HG02759 (cell line): ENCODE measurements at regions not wholly inside any gene's neighbourhood (a gene's known extent, or its start where the extent isn't known, plus 50 kb on each side); places are given as distances from the start of the nearest gene placed in this dataset.

ENCODE experiments used
- ATAC-seq: cut with Tn5 transposase; IDR thresholded peaks from one replicate; pipeline ENCODE4 v1.9.1; 2021; ENCODE audit warnings: mild to moderate bottlenecking, moderate library complexity; ENCODE audit not compliant: unreplicated experiment

DNA sequence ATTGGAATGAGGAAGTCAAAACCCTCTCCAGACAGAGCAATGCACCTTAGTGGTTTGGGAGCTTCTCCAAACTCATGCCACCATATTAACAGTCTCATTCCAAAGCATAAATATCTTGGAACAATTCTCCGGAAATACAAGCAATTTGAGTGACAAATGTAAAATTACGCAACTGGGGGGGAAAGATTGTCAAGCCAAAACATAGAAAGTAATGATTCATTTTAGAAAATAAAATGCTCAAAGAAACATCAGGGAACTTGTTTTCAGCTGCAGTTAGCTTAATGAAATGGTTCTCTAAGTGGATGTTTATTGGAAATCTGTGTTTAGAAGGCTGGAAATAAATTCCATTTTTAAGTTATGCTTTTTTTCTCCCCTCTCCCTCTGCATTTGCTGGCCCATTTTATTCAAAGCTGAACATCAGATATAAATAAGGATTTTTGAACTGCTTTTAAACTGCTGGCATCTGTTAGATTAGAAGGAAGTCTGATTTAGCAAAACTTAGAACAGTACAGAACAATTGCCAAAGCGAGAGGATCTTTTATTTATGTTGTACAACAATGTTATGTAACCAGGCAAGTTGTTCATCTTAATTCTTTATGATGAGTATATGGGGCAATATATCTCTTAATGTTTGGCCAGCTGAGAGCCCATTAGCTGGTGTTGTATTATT is 551.9 kb downstream of the PRELID2 start:
- no peak for ATAC-seq

DNA sequence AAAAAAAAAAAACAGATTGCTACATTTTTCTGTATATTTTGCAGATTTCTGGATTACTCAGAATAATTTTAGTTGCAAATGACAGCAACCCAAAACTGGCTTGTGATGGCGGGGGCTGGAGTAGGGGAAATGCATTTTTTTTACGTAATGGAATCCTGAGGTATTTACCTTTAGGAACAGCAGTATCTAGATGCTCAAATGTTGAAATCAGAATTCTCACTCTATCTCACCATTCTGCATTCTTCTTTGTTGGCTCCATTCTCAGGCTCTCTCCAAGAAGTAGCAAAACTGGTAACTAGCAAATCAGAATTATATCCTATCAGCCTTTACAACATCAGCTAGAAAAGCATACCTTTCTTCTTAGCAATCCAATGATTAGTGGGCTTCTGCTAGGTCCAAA is 554.3 kb downstream of the PRELID2 start:
- ATAC-seq, result no peak

DNA sequence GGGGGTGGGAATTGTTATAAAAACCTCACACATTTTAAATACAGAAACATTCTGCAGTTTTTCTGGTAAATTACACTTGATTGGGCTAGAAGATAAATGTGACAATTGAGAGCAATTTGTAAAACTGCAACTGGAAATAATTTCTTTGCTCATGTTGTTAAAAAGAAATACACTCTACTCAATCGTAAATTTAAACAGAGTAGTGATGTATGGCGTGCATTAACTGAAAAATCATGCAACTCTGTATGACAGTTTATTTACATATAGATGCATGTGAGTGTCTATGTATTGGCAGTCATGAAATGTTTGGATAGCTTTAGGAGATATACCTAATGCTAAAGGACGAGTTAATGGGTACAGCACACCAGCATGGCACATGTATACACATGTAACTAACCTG is 554.9 kb downstream of the PRELID2 start:
- no peak for ATAC-seq

DNA sequence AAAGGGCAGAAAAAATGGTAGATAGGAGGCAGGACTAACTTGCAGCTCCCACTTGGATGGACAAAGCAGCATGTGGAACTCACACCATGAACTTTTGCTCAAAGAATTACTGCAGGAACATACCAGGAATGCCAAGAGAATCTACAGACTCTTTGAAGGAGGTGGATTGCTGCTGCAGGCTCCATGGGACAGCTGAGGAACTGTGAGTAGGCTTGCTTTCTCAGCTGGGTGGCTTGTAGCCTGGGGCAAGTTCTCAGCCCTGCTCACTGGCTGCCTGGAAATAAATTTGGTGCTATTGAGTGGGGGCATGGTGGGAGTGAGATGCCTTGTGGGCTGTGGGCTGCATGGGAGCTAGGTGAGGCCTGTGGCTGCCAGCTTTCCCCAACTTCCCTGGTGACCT is 574.5 kb downstream of the PRELID2 start:
- ATAC-seq, result no peak

- no peak for ATAC-seq
Measured at GRCh38 chr5:145247745-145248040, 587.4 kb downstream of the PRELID2 start.

GRCh38 chr5:145246961-145247744 is 588.0 kb downstream of the PRELID2 start:
- ATAC-seq, result no peak

- ATAC-seq, result no peak
Measured at GRCh38 chr5:145246379-145246778, 588.8 kb downstream of the PRELID2 start.

- no peak for ATAC-seq
Measured at GRCh38 chr5:145245354-145245753, 589.8 kb downstream of the PRELID2 start.

DNA sequence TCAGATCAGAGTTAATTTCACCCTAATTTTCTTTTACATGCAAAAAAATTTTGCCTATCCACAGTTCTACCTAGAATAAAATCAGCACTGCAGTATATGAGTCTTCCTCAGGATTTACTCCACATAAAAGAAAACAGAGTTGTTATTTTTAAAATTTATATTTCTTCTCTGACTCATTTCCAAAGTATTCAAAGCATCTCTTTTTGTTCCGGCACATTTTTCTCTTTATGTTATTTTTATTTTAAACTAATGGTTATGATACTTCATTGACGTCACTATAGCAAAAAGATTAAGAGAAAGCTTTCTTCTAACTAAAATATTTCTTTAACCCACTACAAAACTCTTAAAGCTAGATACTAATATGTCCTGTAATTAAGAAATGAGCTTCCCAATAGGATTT is 590.4 kb downstream of the PRELID2 start:
- ATAC-seq, result no peak

- no peak for ATAC-seq
Measured at GRCh38 chr5:145244251-145244650, 590.9 kb downstream of the PRELID2 start.

DNA sequence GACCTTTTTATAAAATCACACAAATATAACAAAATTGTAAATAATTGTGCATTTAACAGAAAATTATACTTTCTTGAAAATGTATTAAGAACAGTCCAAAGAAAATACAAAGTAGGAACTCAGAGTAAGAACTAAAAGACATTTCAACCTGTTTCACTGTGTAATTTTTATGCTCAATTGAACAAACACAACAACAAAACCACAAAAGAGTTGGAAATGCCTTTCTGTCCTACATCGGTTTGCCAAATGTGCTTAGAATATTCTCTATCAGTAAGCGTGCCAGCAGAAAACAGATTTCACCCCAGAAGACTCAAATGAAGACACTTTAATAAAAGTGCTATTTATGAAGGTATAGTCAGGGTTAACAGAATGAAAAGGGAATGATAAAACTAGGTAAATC is 592.1 kb downstream of the PRELID2 start:
- ATAC-seq, result no peak

GRCh38 chr5:145242551-145242950 is 592.6 kb downstream of the PRELID2 start:
- ATAC-seq, result no peak

DNA sequence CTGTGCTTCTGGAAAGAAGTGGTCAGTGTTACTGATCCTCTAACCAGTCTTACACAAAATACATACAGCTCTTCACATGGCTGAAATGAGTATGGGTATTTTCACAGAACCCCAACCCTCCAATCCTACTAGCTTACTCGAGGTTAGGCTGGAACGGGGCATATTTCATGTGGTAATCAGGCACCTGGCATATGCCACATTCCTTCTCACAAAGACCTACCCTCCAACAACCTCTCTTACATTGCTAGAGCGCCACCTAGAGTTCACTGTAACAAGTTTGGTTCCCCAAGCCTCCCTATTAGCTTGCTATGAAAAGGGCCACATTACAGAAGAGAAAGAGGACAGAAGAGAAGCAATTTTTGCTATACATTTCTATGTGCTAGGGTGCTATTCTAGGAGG is 597.3 kb downstream of the PRELID2 start:
- ATAC-seq, result peak; percentile 93

DNA sequence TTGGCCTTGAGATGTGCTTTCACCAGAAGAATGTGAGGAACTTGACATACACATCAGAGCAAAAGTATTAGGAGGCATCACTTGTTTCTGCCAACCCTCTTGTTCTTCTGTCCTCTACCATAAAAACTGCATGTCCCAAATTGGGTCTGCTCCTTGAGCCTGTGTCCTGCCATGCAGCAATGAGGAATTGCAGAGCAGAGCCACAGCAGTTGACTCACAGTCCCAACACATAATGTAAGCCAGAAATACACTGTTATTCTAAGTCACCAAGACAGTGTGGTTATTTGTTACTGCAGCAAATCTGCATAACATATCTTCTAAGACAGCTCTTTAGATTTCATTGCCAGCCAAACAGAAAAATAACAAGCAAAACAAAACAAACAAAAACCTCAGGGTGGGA is 598.2 kb downstream of the PRELID2 start:
- ATAC-seq, result no peak

DNA sequence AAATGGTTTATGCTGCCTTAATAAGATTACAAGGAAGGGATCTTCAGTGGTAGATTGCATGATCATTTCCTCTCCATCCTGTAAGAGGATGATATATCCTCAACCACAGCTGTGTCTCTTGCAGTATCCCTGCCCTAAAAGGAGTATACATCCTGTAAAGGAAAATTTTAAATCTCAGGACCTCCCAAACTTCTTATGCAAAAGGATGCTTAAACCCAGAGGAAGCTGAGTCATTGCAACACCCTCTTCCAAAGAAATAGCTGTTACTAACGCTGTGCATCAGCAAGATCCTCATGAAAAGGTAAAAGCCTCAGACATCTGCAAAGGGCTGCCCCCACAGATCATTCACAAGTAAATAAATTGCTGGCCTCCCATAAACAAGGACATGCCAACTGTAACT is 599.0 kb downstream of the PRELID2 start:
- no peak for ATAC-seq

DNA sequence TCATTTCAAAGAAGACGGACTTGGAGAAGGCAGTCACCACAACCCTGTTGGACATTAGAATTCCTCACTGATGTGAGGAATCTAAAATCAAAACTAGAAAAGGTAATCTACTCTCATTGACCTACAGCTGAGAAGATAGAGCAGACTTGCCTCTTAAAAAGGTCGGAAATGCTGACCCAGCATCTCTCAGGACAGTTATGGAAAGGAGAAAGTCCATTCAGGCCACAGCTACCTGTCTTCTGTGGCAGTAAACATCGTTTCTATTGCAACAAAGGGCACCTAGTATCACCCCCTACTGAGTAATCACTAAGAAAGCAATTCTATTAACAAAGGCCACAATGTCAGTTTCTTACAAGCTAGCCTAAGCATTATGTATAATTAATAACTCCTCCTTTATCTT is 601.7 kb downstream of the PRELID2 start:
- no peak for ATAC-seq

GRCh38 chr5:145230781-145231180 is 604.4 kb downstream of the PRELID2 start:
- ATAC-seq, result no peak

DNA sequence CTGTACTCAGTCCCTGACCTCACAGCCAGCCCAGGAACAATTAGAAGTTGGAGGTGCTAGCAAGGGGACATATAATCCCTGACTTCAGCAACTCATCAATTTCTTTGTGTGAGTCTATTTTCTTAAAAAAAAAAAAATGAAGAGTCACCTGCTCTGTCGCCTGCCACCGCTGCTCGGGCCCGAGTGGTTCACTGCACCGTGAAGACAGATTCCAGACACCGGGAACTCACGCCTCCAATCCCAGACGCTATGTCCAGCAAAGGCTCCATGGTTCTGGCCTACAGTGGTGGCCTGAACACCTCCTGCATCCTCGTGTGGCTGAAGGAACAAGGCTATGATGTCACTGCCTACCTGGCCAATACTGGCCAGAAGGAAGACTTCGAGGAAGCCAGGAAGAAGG is 606.6 kb downstream of the PRELID2 start:
- ATAC-seq, result no peak

DNA sequence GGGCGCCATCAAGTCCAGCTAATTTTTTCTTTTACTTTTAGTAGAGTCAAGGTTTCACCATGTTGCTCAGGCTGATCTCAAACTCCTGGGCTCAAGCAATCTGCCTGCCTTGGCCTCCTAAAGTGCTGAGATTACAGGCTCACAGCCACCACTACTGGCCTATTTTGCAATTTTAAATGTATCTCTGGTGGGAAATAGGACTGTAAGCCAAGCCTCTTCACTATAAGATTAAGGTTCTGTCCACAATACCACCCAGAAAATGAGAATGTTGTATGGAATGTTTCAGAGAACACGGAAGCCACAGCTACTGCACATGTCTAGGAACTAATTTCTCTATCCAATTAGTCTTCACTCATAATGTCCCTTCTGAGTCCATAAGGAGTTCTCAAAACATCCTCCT is 607.3 kb downstream of the PRELID2 start:
- no peak for ATAC-seq

GRCh38 chr5:145226726-145227125 is 608.4 kb downstream of the PRELID2 start:
- ATAC-seq, result no peak

DNA sequence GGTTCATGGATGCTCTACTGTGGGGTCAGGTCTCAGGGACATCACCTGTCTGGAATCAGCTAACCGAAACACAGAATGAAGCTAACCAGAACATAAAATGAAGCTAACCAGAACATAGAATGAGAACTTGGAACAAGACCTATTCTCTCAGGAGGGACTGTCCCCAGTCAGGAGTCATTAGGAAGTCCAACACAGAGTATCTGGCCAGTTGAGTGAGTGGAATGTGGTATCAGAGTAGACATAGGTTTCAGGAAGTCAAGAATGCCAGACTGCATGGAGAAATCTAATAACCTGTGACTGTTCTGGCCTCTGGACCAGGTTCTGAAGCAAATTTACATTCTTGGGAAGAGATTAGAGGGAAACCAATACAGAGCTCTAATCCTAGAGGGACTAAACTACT is 609.6 kb downstream of the PRELID2 start:
- ATAC-seq, result no peak

DNA sequence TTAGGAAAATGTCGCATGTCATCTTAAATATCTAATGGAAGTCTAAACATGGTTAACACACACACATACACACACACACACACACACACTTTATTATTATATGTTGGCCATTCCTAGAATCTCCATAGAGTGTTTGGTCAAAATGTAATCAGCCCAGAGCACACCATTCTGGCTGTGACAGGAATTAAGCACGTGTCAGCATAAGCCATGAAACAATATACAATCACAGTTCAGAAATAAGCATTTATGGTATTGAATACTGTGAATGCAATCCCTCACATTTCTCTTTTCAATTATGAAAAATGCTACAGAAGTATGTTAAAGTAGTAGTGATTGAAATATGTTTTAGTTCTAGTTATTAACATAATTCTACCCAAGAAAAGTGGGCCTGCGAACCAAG is 611.6 kb downstream of the PRELID2 start:
- ATAC-seq, result no peak

- no peak for ATAC-seq
Measured at GRCh38 chr5:145222622-145223021, 612.5 kb downstream of the PRELID2 start.
